ENCODE measurements at regions not wholly inside any gene's neighbourhood (a gene's known extent, or its start where the extent isn't known, plus 50 kb on each side); places are given as distances from the start of the nearest gene placed in this dataset.

DNA sequence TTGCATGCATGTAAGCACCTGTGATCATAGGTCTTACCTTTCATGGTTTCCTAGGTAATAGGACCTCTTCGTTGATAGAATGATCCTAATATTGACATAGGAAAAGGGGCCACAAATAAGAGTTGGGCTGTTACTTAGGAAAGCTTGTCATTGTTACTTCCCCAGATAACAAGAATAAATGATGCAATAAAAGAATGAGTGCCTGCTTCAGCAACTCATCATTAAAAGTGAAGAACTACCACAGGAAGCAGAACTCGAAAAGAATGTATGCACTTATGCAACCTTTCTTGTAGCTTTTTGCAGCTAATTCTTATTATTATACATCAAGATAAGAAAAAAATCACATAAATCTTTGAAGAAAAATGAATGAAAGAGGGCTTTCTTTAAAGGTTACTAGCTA lies 548.6 kb downstream of the LTN1 start:
- no peak for TF ChIP-seq FOXM1 (IDR thresholded peaks at IDR 0.05; ENCODE audit: borderline replicate concordance, low read depth)
- no peak for TF ChIP-seq TAF1 (IDR thresholded peaks at IDR 0.05; ENCODE audit: low read depth)
- TF ChIP-seq YY1 (IDR thresholded peaks at IDR 0.05; ENCODE audit: low read depth), result no peak
- no peak for TF ChIP-seq EGR1 (IDR thresholded peaks at IDR 0.05)
- TF ChIP-seq, protein P1, sequence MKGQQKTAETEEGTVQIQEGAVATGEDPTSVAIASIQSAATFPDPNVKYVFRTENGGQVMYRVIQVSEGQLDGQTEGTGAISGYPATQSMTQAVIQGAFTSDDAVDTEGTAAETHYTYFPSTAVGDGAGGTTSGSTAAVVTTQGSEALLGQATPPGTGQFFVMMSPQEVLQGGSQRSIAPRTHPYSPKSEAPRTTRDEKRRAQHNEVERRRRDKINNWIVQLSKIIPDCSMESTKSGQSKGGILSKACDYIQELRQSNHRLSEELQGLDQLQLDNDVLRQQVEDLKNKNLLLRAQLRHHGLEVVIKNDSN (IDR thresholded peaks at IDR 0.05), result no peak
- no peak for TF ChIP-seq ZBTB7A (IDR thresholded peaks at IDR 0.05; ENCODE audit: low read depth)
- TF ChIP-seq REST (IDR thresholded peaks at IDR 0.05; ENCODE audit: low read depth), result no peak
- no peak for TF ChIP-seq NFIC (IDR thresholded peaks at IDR 0.05)
- no peak for TF ChIP-seq TCF12 (IDR thresholded peaks at IDR 0.05; ENCODE audit: low read depth)
- TF ChIP-seq TEAD4 (IDR thresholded peaks at IDR 0.05), result no peak
- no peak for TF ChIP-seq EP300 (IDR thresholded peaks at IDR 0.05; ENCODE audit: borderline replicate concordance)
- TF ChIP-seq CEBPB (IDR thresholded peaks at IDR 0.05), result no peak
- no peak for TF ChIP-seq RAD21 (IDR thresholded peaks at IDR 0.05; ENCODE audit: low read depth)
- no peak for TF ChIP-seq MAX (IDR thresholded peaks at IDR 0.05)
- TF ChIP-seq CREB1 (IDR thresholded peaks at IDR 0.05; ENCODE audit: low read depth), result no peak

- TF ChIP-seq TAF1 (IDR thresholded peaks at IDR 0.05; ENCODE audit: low read depth) (no peak), TEAD4 (IDR thresholded peaks at IDR 0.05) (no peak), RAD21 (IDR thresholded peaks at IDR 0.05; ENCODE audit: low read depth) (no peak), MAX (IDR thresholded peaks at IDR 0.05) (no peak), TCF12 (IDR thresholded peaks at IDR 0.05; ENCODE audit: low read depth) (no peak), CEBPB (IDR thresholded peaks at IDR 0.05) (no peak), NFIC (IDR thresholded peaks at IDR 0.05) (no peak), CREB1 (IDR thresholded peaks at IDR 0.05; ENCODE audit: low read depth) (no peak), ZBTB7A (IDR thresholded peaks at IDR 0.05; ENCODE audit: low read depth) (no peak), FOXM1 (IDR thresholded peaks at IDR 0.05; ENCODE audit: borderline replicate concordance, low read depth) (no peak), EGR1 (IDR thresholded peaks at IDR 0.05) (no peak)
- TF ChIP-seq, protein P1 (IDR thresholded peaks at IDR 0.05), result no peak
These were observed 550.1 kb downstream of the LTN1 start for GRCh38 chr21:28442624-28443023.

DNA sequence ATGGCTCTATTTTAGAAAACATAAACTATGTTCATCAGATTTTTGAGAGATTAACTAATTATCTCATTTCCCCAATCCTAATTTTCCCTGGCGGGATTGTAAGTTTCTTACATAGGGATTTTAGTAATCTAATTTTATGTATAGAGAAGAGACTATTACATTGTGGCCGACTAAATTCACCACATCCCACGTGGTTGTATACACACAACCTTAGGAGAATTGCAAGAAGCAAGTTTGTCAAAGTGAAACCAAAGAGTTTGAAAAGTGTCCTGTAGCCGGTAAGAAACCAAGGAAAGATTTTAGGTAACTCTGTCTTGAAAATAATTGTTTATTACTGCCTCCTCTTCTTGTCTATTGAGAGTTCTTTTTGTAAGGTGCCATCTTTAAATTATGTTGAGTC lies 550.6 kb downstream of the LTN1 start:
- TF ChIP-seq RAD21 (IDR thresholded peaks at IDR 0.05; ENCODE audit: low read depth) (no peak), TCF12 (IDR thresholded peaks at IDR 0.05; ENCODE audit: low read depth) (no peak), YY1 (IDR thresholded peaks at IDR 0.05; ENCODE audit: low read depth) (no peak)
- TF ChIP-seq, protein P1 (IDR thresholded peaks at IDR 0.05), result no peak

DNA sequence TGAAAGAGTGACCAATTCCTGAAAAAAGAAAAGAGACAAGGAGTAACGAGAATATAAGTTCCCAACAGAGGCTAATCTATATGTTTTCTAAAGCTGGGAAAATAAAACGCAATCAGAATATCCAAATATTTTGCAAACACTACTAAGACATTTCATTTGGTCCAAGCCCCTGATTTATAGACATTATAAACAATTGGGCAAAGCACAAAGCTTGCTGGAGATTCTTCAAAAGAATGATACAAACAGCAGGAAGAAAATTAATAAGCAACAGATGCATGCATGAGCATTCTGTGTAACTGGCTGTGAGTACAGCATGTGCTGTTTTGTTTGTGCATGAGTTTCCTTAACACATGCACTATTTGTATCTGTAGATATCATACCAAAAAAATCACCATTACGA lies 552.9 kb downstream of the LTN1 start:
- TF ChIP-seq FOXM1 (IDR thresholded peaks at IDR 0.05; ENCODE audit: borderline replicate concordance, low read depth) (no peak), TEAD4 (IDR thresholded peaks at IDR 0.05) (no peak), EGR1 (IDR thresholded peaks at IDR 0.05) (no peak), CREB1 (IDR thresholded peaks at IDR 0.05; ENCODE audit: low read depth) (no peak), TAF1 (IDR thresholded peaks at IDR 0.05; ENCODE audit: low read depth) (no peak), ZBTB7A (IDR thresholded peaks at IDR 0.05; ENCODE audit: low read depth) (no peak), CEBPB (IDR thresholded peaks at IDR 0.05) (no peak), EP300 (IDR thresholded peaks at IDR 0.05; ENCODE audit: borderline replicate concordance) (no peak), TCF12 (IDR thresholded peaks at IDR 0.05; ENCODE audit: low read depth) (no peak), NFIC (IDR thresholded peaks at IDR 0.05) (no peak), REST (IDR thresholded peaks at IDR 0.05; ENCODE audit: low read depth) (no peak), RAD21 (IDR thresholded peaks at IDR 0.05; ENCODE audit: low read depth) (no peak), YY1 (IDR thresholded peaks at IDR 0.05; ENCODE audit: low read depth) (no peak)
- TF ChIP-seq, protein P1 (IDR thresholded peaks at IDR 0.05), result no peak

DNA sequence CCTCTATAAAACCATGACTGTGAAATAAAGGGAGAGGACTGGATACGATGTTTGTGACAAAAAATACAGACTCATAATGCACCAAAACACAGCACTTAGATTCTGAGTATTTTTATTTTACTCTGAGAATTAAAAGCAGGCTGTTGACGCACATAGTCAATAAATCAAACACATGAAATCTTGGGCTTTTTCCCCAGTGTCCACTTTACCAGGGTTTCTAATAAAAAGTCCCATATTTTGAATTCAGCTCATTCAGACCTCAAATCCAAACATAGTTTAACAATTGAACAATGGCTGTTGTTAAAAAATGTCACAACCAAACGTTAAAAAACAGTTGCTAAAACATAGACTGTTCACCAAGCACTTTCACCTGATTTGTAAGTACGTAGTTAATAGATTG lies 553.4 kb downstream of the LTN1 start:
- no peak for TF ChIP-seq EGR1 (IDR thresholded peaks at IDR 0.05)
- no peak for TF ChIP-seq TAF1 (IDR thresholded peaks at IDR 0.05; ENCODE audit: low read depth)
- no peak for TF ChIP-seq TEAD4 (IDR thresholded peaks at IDR 0.05)
- no peak for TF ChIP-seq YY1 (IDR thresholded peaks at IDR 0.05; ENCODE audit: low read depth)
- no peak for TF ChIP-seq CEBPB (IDR thresholded peaks at IDR 0.05)
- TF ChIP-seq, protein P1 (IDR thresholded peaks at IDR 0.05), result no peak
- TF ChIP-seq NFIC (IDR thresholded peaks at IDR 0.05), result no peak
- no peak for TF ChIP-seq EP300 (IDR thresholded peaks at IDR 0.05; ENCODE audit: borderline replicate concordance)
- no peak for TF ChIP-seq ZBTB7A (IDR thresholded peaks at IDR 0.05; ENCODE audit: low read depth)
- TF ChIP-seq RAD21 (IDR thresholded peaks at IDR 0.05; ENCODE audit: low read depth), result no peak
- TF ChIP-seq FOXM1 (IDR thresholded peaks at IDR 0.05; ENCODE audit: borderline replicate concordance, low read depth), result no peak
- no peak for TF ChIP-seq CREB1 (IDR thresholded peaks at IDR 0.05; ENCODE audit: low read depth)
- no peak for TF ChIP-seq TCF12 (IDR thresholded peaks at IDR 0.05; ENCODE audit: low read depth)
- TF ChIP-seq REST (IDR thresholded peaks at IDR 0.05; ENCODE audit: low read depth), result no peak
- no peak for TF ChIP-seq MAX (IDR thresholded peaks at IDR 0.05)

Data from Ishikawa (cell line).